ENCODE measurements at regions not wholly inside any gene's neighbourhood (a gene's known extent, or its start where the extent isn't known, plus 50 kb on each side); places are given as distances from the start of the nearest gene placed in this dataset.

GRCh38 chr13:82364525-82364924 lies 1517.7 kb downstream of the SLITRK1 start:
- TF ChIP-seq JUN (IDR thresholded peaks at IDR 0.05) (no peak), ZSCAN20 (CRISPR knock-in tag; IDR thresholded peaks at IDR 0.05) (no peak), HMGXB4 (CRISPR knock-in tag; IDR thresholded peaks at IDR 0.05; ENCODE audit: borderline replicate concordance) (no peak), RFX5 (IDR thresholded peaks at IDR 0.05) (no peak), CTCF (IDR thresholded peaks at IDR 0.05) (no peak), REST (IDR thresholded peaks at IDR 0.05) (no peak), ZFP36 (IDR thresholded peaks at IDR 0.05; ENCODE audit: borderline replicate concordance, partially characterized antibody) (no peak), RCOR1 (IDR thresholded peaks at IDR 0.05; ENCODE audit: low read depth, low read length) (no peak), MAX (IDR thresholded peaks at IDR 0.05) (no peak), EP300 (IDR thresholded peaks at IDR 0.05) (no peak), ZC3H11A (IDR thresholded peaks at IDR 0.05) (no peak), POLR2A (IDR thresholded peaks at IDR 0.05; ENCODE audit: low read length) (no peak), SMC3 (IDR thresholded peaks at IDR 0.05) (no peak)

Data from A549 (cell line).